ENCODE measurements at regions not wholly inside any gene's neighbourhood (a gene's known extent, or its start where the extent isn't known, plus 50 kb on each side); places are given as distances from the start of the nearest gene placed in this dataset.

- DNase-seq = no peak
These were observed 428.4 kb downstream of the MN1 start for GRCh38 chr22:27372969-27373670.

GRCh38 chr22:27377501-27378295 lies 423.9 kb downstream of the MN1 start:
- DNase-seq = no peak

GRCh38 chr22:27378311-27378800 lies 423.2 kb downstream of the MN1 start:
- no peak for DNase-seq

- no peak for DNase-seq
These were observed 422.6 kb downstream of the MN1 start for GRCh38 chr22:27378995-27379394.

GRCh38 chr22:27380855-27381254 lies 420.7 kb downstream of the MN1 start:
- DNase-seq = peak in 1 of 58 donors; percentile 1

GRCh38 chr22:27381552-27381951 lies 420.0 kb downstream of the MN1 start:
- no peak for DNase-seq

GRCh38 chr22:27381960-27382742 lies 419.4 kb downstream of the MN1 start:
- DNase-seq = no peak

- DNase-seq = no peak
These were observed 418.6 kb downstream of the MN1 start for GRCh38 chr22:27382947-27383346.

GRCh38 chr22:27383896-27384295 lies 417.7 kb downstream of the MN1 start:
- no peak for DNase-seq

GRCh38 chr22:27385261-27385998 lies 416.1 kb downstream of the MN1 start:
- DNase-seq = no peak

GRCh38 chr22:27386186-27386585 lies 415.4 kb downstream of the MN1 start:
- DNase-seq = no peak

- DNase-seq = no peak
These were observed 414.0 kb downstream of the MN1 start for GRCh38 chr22:27387561-27387960.

GRCh38 chr22:27388090-27388600 lies 413.4 kb downstream of the MN1 start:
- no peak for DNase-seq

GRCh38 chr22:27389727-27390075 lies 411.9 kb downstream of the MN1 start:
- no peak for DNase-seq

- no peak for DNase-seq
These were observed 410.3 kb downstream of the MN1 start for GRCh38 chr22:27391092-27391770.

- no peak for DNase-seq
These were observed 408.2 kb downstream of the MN1 start for GRCh38 chr22:27393371-27393770.

GRCh38 chr22:27394806-27395404 lies 406.7 kb downstream of the MN1 start:
- no peak for DNase-seq

GRCh38 chr22:27397036-27397953 lies 404.3 kb downstream of the MN1 start:
- no peak for DNase-seq

- DNase-seq = no peak
These were observed 403.6 kb downstream of the MN1 start for GRCh38 chr22:27397954-27398342.
